Renal cortex interstitium (tissue), 11 donors: ENCODE measurements at regions not wholly inside any gene's neighbourhood (a gene's known extent, or its start where the extent isn't known, plus 50 kb on each side); places are given as distances from the start of the nearest gene placed in this dataset.

Source experiments
- DNase-seq, 11 donors: peaks; one replicate each; pipeline ENCODE4 v3.0.0-alpha.2; 2013; ENCODE audit warnings: low read depth in 9 of 11, low spot score in 4 of 11; ENCODE audit errors: extremely low read depth in 1 of 11

- no peak for DNase-seq
Measured at GRCh38 chr3:117710501-117710900, 1000.9 kb downstream of the TUSC7 start.

DNA sequence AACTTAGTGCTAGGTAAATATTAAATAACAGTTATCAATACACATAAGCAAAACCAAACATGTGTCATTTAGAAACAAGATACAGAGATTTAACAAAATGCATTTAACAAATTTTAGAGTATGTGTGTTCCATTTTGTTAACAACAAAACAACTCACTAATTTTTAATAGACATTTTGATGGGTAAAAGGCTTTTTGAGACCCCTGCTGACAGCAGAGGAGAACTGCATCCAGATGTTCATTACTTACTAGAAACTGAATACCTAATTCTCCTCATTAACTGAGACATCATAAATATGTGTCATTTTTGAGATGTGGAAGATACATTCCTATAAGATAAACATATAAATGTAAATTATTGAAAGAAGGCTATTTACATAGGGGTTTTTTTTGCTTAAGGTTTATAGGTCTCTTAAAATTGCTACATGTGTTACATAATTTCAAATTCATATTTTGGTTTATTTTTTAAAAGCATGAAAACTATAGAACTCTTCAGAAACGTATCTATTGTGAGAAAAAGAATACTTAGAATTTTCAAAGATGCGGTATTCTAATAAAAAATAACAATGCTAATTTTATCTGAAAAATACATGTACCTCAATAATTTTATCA lies 1009.8 kb downstream of the TUSC7 start:
- no peak for DNase-seq

DNA sequence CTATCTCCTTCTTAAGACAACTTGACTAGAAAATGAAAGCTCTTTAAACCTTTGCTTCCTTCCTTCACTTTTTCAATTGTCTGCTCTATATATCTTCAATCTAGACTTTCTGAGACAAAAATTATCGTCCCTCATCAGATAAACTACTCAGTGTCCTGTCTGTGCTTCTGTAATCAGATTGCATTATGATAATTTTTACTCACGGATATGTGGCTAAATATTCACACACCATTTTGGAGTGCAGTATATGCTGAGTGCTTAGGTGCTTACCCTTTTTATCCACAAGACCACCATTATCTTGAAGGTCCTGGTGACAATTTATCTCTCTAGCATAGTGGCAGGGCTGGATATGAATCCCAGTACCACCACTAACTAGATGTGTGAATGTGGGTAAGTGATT lies 1012.3 kb downstream of the TUSC7 start:
- no peak for DNase-seq

DNA sequence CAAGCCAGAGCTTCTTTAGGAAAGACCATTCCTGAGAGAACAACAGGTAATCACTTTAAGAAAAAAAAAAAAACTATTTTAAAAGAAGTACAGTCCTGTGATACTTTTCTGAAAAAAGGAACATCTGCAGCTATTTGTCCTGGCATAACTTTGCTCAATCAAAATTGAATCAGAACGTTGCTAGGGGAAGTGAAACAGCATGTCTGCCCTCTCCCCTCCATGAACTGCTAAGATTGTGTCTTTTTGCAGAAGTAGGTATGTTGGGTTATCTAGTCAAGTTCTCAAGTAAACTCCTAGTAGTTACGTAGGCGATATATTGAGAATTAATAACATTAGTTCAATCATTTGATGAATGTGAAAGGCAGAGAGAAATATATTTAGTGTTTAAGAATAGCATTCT lies 1013.3 kb downstream of the TUSC7 start:
- no peak for DNase-seq

GRCh38 chr3:117723825-117724224 lies 1014.2 kb downstream of the TUSC7 start:
- DNase-seq, result no peak

GRCh38 chr3:117725314-117725713 lies 1015.7 kb downstream of the TUSC7 start:
- no peak for DNase-seq

DNA sequence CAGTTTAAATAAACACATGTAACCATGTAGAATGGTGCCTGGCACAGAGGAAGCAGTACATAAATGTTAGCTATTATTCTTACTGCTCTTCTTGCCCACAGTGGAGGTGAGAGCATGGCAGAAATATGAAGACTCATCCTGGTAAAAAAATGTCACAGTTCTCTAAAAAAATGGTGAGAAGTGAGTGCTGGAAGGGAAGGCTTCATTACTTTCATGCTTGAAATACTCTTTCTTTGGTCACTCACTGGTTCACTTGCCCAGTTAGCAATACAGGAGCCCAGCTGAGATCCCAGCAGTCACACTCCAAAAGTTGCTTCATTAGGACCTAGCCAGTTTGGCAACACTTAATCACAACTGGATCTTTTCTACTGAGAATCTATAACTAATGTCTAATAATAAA lies 1017.2 kb downstream of the TUSC7 start:
- no peak for DNase-seq

- no peak for DNase-seq
Measured at GRCh38 chr3:117728226-117728625, 1018.6 kb downstream of the TUSC7 start.

GRCh38 chr3:117734496-117734895 lies 1024.9 kb downstream of the TUSC7 start:
- DNase-seq, result no peak

DNA sequence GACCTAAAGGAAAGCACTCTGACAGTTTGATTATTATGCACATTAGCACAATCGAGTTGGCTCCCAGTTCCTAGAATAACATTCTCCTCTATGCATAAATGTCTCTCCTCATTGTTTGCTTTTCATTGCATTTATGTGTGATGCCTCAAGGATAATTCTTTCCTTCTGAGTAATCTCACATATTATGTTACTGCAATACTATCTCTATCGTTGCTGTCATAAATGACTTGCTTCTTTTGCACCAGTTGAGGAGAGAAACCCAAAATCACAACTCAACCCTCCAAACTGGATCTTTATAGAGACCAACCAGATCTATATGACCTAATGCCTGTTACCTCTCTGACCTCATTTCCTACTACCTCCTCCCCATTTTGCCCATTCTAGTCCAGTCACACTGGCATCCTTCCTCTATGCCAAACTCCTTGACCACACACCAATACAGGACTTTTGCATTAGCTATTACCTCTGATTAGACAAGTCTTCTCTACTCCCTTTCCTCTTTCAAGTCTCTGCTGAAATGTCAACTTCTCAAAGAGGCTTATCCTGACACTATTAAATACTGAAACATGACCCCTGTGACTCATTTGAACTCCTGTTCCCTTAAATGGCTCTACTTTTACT lies 1026.0 kb downstream of the TUSC7 start:
- no peak for DNase-seq

DNA sequence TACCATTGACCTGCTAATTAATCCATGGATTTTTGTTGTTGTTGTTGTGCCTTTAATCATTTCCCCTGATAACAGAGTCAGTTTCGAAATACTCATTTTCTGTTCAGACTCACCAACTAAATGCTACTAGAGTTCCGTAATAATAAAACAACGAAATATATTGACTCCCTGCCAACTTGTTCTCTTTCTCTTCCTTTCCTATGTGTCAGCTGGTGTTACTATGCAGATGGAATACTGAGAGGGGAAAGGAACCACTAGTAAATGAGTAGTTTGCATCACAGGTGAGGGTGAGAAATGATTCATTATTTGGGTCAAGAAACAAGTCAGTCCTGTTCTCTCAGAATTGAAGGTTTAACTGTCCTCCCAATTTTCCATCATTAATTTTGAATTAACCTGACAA lies 1027.3 kb downstream of the TUSC7 start:
- no peak for DNase-seq

- no peak for DNase-seq
Measured at GRCh38 chr3:117743993-117744392, 1034.4 kb downstream of the TUSC7 start.

DNA sequence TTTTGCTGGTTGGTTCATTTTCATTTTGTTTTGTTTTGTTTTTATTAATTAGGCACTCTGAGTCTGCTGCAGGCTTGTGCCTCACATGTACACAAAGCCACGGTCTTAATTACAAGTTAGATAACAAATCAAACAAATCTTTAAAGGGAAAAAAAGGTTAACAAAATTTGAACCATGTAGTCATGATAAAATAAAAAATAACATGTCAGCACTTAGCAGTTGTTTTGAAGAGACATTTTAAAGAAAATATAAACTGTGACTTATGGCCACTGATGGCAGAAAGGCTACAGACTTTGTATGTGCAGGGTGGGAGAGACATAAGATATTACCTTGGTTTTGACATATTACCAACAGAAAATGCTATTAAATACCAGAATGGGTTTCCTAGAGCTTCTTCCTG lies 1035.4 kb downstream of the TUSC7 start:
- no peak for DNase-seq

DNA sequence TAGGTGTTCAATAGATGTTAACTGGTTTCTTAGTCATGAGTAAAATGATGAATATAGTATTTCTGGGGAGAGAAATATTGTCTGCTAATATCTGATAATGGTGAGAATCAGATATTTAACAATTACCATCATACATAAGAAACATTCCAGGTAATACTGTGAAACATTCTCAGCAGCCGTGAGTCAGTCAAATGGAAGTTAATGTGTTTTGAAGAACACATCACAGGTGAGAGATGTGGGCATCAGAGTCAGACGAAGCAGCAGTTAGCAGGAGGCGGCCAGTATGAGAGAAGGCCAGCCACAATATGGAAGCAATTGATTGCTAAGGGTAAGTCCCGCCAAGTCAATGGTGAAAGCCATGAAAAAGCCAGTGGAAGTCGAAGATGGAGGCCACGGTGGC lies 1035.9 kb downstream of the TUSC7 start:
- DNase-seq, result no peak

DNA sequence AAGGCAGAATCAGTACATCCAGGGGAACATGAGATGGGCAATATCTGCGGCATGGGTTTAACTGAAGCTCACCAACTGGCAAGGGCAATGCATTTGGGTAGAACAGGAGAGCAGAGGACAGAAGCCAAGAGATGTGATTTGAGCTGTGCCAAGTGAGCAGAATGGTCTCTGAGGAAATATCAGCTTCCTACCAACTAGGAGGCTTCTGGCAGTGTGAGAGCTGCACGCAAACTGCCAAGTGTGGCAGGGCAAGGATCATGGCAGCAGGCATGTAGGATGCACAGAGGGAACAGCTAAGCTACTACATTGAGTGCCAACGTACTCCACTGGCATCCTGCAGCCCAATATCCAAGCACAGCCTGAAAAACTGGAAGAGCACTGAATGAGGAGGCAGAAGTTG lies 1036.5 kb downstream of the TUSC7 start:
- no peak for DNase-seq

DNA sequence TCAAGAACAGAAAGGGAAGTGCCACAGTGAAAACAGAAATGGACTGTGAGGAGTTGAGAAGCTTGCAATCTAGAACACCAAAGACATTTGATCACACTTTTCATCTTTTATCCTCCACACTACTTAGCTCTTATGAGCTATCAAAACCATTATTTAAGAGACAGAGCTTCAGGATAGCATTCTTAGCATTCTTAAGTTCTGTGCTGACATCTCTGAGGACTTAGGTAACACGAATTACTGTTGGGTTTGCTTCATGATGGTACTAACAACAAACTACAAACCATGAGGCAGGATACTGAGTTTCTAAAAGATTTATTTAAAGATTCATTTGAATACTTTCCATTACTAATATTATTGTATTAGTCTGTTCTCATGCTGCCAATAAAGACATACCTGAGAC lies 1038.6 kb downstream of the TUSC7 start:
- no peak for DNase-seq

GRCh38 chr3:117750674-117751269 lies 1041.2 kb downstream of the TUSC7 start:
- DNase-seq, result no peak

DNA sequence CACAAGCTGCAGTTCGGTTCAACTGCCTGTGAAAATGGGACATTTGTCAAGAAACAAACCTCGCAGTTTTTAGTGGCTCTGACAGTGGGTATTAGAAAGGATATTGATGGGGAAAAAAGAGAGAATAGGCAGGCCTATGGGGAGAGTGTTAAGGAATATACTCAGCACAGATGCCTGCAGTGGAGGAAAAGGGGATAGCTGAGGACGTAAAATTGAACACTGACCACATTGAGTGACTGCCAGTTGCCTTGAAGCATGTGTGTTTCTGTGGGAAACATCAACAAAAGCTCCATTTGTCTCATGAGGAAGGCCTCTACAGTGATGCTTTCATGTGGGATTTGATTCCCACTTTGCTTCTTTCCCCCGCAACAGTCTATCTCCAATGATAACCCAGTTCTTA lies 1042.1 kb downstream of the TUSC7 start:
- no peak for DNase-seq

DNA sequence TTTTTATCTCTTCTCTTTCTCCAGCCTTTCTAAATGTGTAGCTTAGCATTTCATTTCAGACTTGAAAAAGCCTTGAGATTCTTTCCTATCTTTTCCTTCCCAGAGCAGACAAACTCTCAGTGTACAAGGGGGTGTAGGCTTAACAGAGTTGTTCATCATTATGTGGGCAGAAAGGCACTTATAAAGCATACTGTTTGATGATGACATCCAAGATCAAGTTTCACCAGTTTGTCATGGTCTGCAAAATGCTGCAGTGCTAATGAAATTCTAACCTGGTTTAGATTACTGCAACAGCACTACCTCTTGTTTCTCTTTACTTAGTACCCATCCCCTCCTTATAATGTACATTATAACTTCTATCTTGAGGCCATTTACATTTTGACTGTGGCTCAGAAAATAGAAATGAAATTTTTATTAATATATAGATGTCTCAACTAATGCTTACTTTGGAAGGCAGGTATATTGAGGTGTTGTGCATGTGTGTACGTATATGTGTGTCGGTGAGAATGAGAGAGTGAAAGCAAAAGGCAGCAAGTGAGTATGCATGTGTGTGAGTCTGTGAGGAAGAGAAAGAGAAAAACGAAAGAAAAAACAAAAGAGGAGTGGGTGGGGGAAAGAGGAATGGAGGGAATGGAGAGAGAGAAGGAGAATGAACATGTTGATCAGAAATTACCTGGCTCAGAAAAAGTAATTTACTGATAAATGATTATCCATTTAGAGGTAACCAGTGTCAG lies 1043.6 kb downstream of the TUSC7 start:
- DNase-seq, result peak in 3 of 11 donors; percentile 13 to 40 (median 26)

- DNase-seq, result no peak
Measured at GRCh38 chr3:117754058-117754457, 1044.5 kb downstream of the TUSC7 start.
